HG03097 (cell line): ENCODE measurements at regions not wholly inside any gene's neighbourhood (a gene's known extent, or its start where the extent isn't known, plus 50 kb on each side); places are given as distances from the start of the nearest gene placed in this dataset.
"Not testable (repeated sequence)": the region's sequence is repeated elsewhere in the genome, so short reads cannot be mapped to it uniquely, and the experiment has no call there.

Experiments used
- ATAC-seq: cut with Tn5 transposase; IDR thresholded peaks from one replicate; pipeline ENCODE4 v1.9.1; 2021; ENCODE audit not compliant: unreplicated experiment, low FRiP score

GRCh38 chr3:191952609-191953008 is 491.6 kb downstream of the PYDC2 start:
- ATAC-seq: no peak

- no peak for ATAC-seq
These were observed 498.2 kb downstream of the PYDC2 start for GRCh38 chr3:191958980-191959671.

GRCh38 chr3:191959876-191960413 is 499.0 kb downstream of the PYDC2 start:
- no peak for ATAC-seq

GRCh38 chr3:191961022-191961421 is 500.1 kb downstream of the PYDC2 start:
- ATAC-seq: no peak

- ATAC-seq: no peak
These were observed 500.6 kb downstream of the PYDC2 start for GRCh38 chr3:191961529-191961928.

- no peak for ATAC-seq
These were observed 501.4 kb downstream of the PYDC2 start for GRCh38 chr3:191962324-191962723.

- ATAC-seq: no peak
These were observed 502.2 kb downstream of the PYDC2 start for GRCh38 chr3:191963182-191963581.

- no peak for ATAC-seq
These were observed 505.6 kb downstream of the PYDC2 start for GRCh38 chr3:191966556-191966955.

GRCh38 chr3:191968299-191968698 is 507.3 kb downstream of the PYDC2 start:
- ATAC-seq: no peak

- ATAC-seq: no peak
These were observed 511.9 kb downstream of the PYDC2 start for GRCh38 chr3:191972714-191973398.

- no peak for ATAC-seq
These were observed 512.9 kb downstream of the PYDC2 start for GRCh38 chr3:191973820-191974219.

GRCh38 chr3:191975936-191976335 is 515.0 kb downstream of the PYDC2 start:
- no peak for ATAC-seq

GRCh38 chr3:191980443-191980842 is 519.5 kb downstream of the PYDC2 start:
- ATAC-seq: no peak

- ATAC-seq: no peak
These were observed 521.5 kb downstream of the PYDC2 start for GRCh38 chr3:191982481-191982880.

- no peak for ATAC-seq
These were observed 524.7 kb downstream of the PYDC2 start for GRCh38 chr3:191985691-191986090.

- no peak for ATAC-seq
These were observed 526.9 kb downstream of the PYDC2 start for GRCh38 chr3:191987831-191988350.

- ATAC-seq: not testable (repeated sequence)
These were observed 533.0 kb downstream of the PYDC2 start for GRCh38 chr3:191993952-191994351.

GRCh38 chr3:191997093-191997492 is 536.1 kb downstream of the PYDC2 start:
- no peak for ATAC-seq

- no peak for ATAC-seq
These were observed 536.8 kb downstream of the PYDC2 start for GRCh38 chr3:191997579-191998268.

GRCh38 chr3:192001218-192001617 is 540.3 kb downstream of the PYDC2 start:
- no peak for ATAC-seq

- ATAC-seq: no peak
These were observed 545.0 kb downstream of the PYDC2 start for GRCh38 chr3:192005989-192006388.
